Sigmoid colon (tissue), 4 donors: ENCODE measurements at regions not wholly inside any gene's neighbourhood (a gene's known extent, or its start where the extent isn't known, plus 50 kb on each side); places are given as distances from the start of the nearest gene placed in this dataset.

Experiments used
- POLR2A ChIP-seq, 2 donors: fragments of 450-650 bp; IDR thresholded peaks; one replicate each; pipeline ENCODE4 v1.6.1; 2016; ENCODE audit warnings: antibody characterized with exemption in 2 of 2, mild to moderate bottlenecking in 2 of 2, moderate library complexity in 2 of 2
- POLR2AphosphoS5 ChIP-seq, 4 donors: sonication (generic); formaldehyde crosslinking; IDR thresholded peaks; one replicate each; pipeline ENCODE4 v1.6.1; 2017; ENCODE audit warnings: antibody characterized with exemption in 4 of 4

- TF ChIP-seq POLR2A (IDR thresholded peaks at IDR 0.05) = no peak
- TF ChIP-seq POLR2AphosphoS5 (IDR thresholded peaks at IDR 0.05) = no peak
These were observed 131.6 kb upstream of the KIF26B start for GRCh38 chr1:245023222-245023621.
